ENCODE measurements at regions not wholly inside any gene's neighbourhood (a gene's known extent, or its start where the extent isn't known, plus 50 kb on each side); places are given as distances from the start of the nearest gene placed in this dataset.

DNA sequence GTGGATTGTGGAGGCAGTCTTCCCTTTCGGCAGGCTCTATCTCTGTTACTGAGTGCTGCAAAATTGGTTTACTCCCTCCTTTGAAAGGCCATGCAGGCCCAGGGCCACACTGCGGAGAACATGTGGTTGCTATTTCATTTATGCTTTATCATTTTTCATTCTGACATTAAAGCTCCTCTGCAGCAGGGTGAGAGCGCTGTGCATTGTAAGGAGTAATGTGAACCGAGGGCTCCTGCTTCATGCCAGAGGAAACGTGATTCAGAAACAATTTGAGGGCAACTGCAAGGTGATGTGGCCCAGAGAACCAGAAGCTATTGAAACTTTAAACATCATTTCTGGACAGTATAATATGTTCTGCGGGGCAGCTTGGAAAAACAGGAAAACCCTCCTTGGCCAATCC is 341.6 kb upstream of the NT5C1B start:
- TF ChIP-seq, protein P1, sequence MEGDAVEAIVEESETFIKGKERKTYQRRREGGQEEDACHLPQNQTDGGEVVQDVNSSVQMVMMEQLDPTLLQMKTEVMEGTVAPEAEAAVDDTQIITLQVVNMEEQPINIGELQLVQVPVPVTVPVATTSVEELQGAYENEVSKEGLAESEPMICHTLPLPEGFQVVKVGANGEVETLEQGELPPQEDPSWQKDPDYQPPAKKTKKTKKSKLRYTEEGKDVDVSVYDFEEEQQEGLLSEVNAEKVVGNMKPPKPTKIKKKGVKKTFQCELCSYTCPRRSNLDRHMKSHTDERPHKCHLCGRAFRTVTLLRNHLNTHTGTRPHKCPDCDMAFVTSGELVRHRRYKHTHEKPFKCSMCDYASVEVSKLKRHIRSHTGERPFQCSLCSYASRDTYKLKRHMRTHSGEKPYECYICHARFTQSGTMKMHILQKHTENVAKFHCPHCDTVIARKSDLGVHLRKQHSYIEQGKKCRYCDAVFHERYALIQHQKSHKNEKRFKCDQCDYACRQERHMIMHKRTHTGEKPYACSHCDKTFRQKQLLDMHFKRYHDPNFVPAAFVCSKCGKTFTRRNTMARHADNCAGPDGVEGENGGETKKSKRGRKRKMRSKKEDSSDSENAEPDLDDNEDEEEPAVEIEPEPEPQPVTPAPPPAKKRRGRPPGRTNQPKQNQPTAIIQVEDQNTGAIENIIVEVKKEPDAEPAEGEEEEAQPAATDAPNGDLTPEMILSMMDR (optimal IDR thresholded peaks at IDR 0.05 in 1 of 3, IDR thresholded peaks at IDR 0.05 in 1 of 3, conservative IDR thresholded peaks at IDR 0.05 in 1 of 3; ENCODE audit: extremely low read depth in 1 of 3, insufficient read depth in 2 of 3, low read length in 3 of 3) = no peak
- TF ChIP-seq EZH2 (IDR thresholded peaks at IDR 0.05; ENCODE audit: low read length) = no peak

All from keratinocyte (primary cell).